ENCODE measurements at regions not wholly inside any gene's neighbourhood (a gene's known extent, or its start where the extent isn't known, plus 50 kb on each side); places are given as distances from the start of the nearest gene placed in this dataset.

GRCh38 chr14:104250175-104250574 is 111.8 kb downstream of the KIF26A start:
- CTCF ChIA-PET = no interaction called here

GRCh38 chr14:104252256-104253215 is 114.1 kb downstream of the KIF26A start:
- ChIA-PET CTCF (interaction anchor here (1.1 kb wide), 1 partner anchor 10 kb away, joined by 3 read pairs; no protein-coding TSS in a partner anchor), POLR2A (interaction anchor here (0.5 kb wide), 1 partner anchor 813 kb away, joined by 3 read pairs; the partner anchor contains the start of gene GPR132)
- no peak for DNase-seq (ENCODE audit: extremely low spot score)

More at GRCh38 chr14:104250175-104250574, 111.8 kb downstream of the KIF26A start:
- no peak for TF ChIP-seq CTCF (IDR thresholded peaks at IDR 0.05; ENCODE audit: control extremely low read depth, extremely low read depth, low read depth, missing control alignments)
- POLR2A ChIA-PET = no interaction called here
- DNase-seq (ENCODE audit: extremely low spot score) = no peak

GRCh38 chr14:104253223-104253822 is 114.9 kb downstream of the KIF26A start:
- no peak for DNase-seq (ENCODE audit: extremely low spot score)
- no peak for TF ChIP-seq CTCF (IDR thresholded peaks at IDR 0.05; ENCODE audit: control extremely low read depth, extremely low read depth, low read depth, missing control alignments)
- ChIA-PET POLR2A (no interaction called here), CTCF (interaction anchor here (1.1 kb wide), 1 partner anchor 9 kb away, joined by 3 read pairs; no protein-coding TSS in a partner anchor)

More at GRCh38 chr14:104252256-104253215, 114.1 kb downstream of the KIF26A start:
- no peak for TF ChIP-seq CTCF (IDR thresholded peaks at IDR 0.05; ENCODE audit: control extremely low read depth, extremely low read depth, low read depth, missing control alignments)

- POLR2A ChIA-PET = no interaction called here
- no peak for TF ChIP-seq CTCF (IDR thresholded peaks at IDR 0.05; ENCODE audit: control extremely low read depth, extremely low read depth, low read depth, missing control alignments)
- DNase-seq (ENCODE audit: extremely low spot score) = no peak
- CTCF ChIA-PET = interaction anchor here (1.1 kb wide), 1 partner anchor 9 kb away, joined by 3 read pairs; no protein-coding TSS in a partner anchor
Measured at GRCh38 chr14:104253901-104254353, 115.5 kb downstream of the KIF26A start.

GRCh38 chr14:104254735-104255400 is 116.5 kb downstream of the KIF26A start:
- no peak for DNase-seq (ENCODE audit: extremely low spot score)
- TF ChIP-seq CTCF (IDR thresholded peaks at IDR 0.05; ENCODE audit: control extremely low read depth, extremely low read depth, low read depth, missing control alignments) = no peak
- POLR2A ChIA-PET = no interaction called here
- CTCF ChIA-PET = no interaction called here

DNA sequence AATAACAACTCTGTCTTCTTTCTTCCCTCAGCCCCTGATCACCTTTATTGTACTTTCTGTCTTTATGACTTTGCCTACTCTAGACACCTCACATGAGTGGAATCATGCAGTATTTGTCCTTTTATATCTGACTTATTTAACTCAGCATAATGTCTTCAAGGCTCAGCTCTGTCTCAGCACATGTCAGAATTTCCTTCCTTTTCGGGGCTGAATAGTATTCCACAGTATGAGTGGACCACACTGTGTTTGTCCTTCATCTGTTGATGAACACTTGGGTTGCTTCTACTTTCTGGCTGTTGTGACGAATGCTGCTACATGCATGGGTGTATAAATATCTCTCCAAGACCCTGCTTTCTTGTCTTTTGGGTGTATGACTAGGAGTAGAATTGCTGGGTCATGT is 117.6 kb downstream of the KIF26A start:
- ChIA-PET CTCF (no interaction called here), POLR2A (no interaction called here)
- TF ChIP-seq CTCF (IDR thresholded peaks at IDR 0.05; ENCODE audit: control extremely low read depth, extremely low read depth, low read depth, missing control alignments) = no peak
- DNase-seq (ENCODE audit: extremely low spot score) = no peak
